ENCODE measurements at regions not wholly inside any gene's neighbourhood (a gene's known extent, or its start where the extent isn't known, plus 50 kb on each side); places are given as distances from the start of the nearest gene placed in this dataset.

GRCh38 chr1:2927393-2928360 is 93.6 kb upstream of the ACTRT2 start:
- TF ChIP-seq CTCF (conservative IDR thresholded peaks at IDR 0.05) (no peak), EZH2 (IDR thresholded peaks at IDR 0.05; ENCODE audit: low read depth) (no peak)

All from PC-9 (cell line).